ENCODE measurements at regions not wholly inside any gene's neighbourhood (a gene's known extent, or its start where the extent isn't known, plus 50 kb on each side); places are given as distances from the start of the nearest gene placed in this dataset.
"Not testable (repeated sequence)": the region's sequence is repeated elsewhere in the genome, so short reads cannot be mapped to it uniquely, and the experiment has no call there.

GRCh38 chrX:7343181-7343580 lies 195.2 kb upstream of the PUDP start:
- Histone ChIP-seq H3K27ac (no peak overlapping the region), H3K27me3 (no peaks in the 10 kb centered on the region), H3K36me3 (no peaks in the 10 kb centered on the region), H3K9me3 (no peaks in the 10 kb centered on the region), H3K4me3 (no peak overlapping the region), H3K4me1 (no peaks in the 10 kb centered on the region)
- TF ChIP-seq CTCF (IDR thresholded peaks at IDR 0.05) (no peak), POLR2A (IDR thresholded peaks at IDR 0.05) (no peak)
- intact Hi-C loops (cut with DNase I) = no loop called here
- no peak for DNase-seq
- ATAC-seq = no peak
- 95 to 100% (median 98%) methylated on average over 3 of the region's 3 CpGs for WGBS, 4 donors

GRCh38 chrX:7335816-7336362 lies 187.9 kb upstream of the PUDP start:
- ATAC-seq; H3K36me3 ChIP-seq; DNase-seq; intact Hi-C loops (cut with DNase I); H3K27me3 ChIP-seq; H3K4me3 ChIP-seq; H3K9me3 ChIP-seq; H3K27ac ChIP-seq; H3K4me1 ChIP-seq: not testable (repeated sequence)
- WGBS, 4 donors = 94 to 100% (median 97%) methylated on average over 2 of the region's 2 CpGs

GRCh38 chrX:7334253-7334935 lies 186.4 kb upstream of the PUDP start:
- Histone ChIP-seq H3K4me3 (no peak overlapping the region), H3K27me3 (no peaks in the 10 kb centered on the region), H3K4me1 (no peaks in the 10 kb centered on the region), H3K27ac (no peak overlapping the region), H3K9me3 (no peaks in the 10 kb centered on the region), H3K36me3 (peaks cover 0 to 3% (median 0%) of the 10 kb centered on the region in 9 donors)
- intact Hi-C loops (cut with DNase I) = no loop called here
- ATAC-seq = no peak
- TF ChIP-seq POLR2A (IDR thresholded peaks at IDR 0.05) (no peak), CTCF (IDR thresholded peaks at IDR 0.05) (no peak)
- no peak for DNase-seq
- 94 to 98% (median 95%) methylated on average over 5 of the region's 5 CpGs for WGBS, 4 donors

- H3K9me3 ChIP-seq = no peaks in the 10 kb centered on the region
- no peaks in the 10 kb centered on the region for H3K4me1 ChIP-seq
- WGBS, 4 donors = 82 to 90% (median 85%) methylated on average over 11 of the region's 11 CpGs
- intact Hi-C loops (cut with DNase I) = no loop called here
- no peaks in the 10 kb centered on the region for H3K27me3 ChIP-seq
- peaks cover 0 to 3% (median 0%) of the 10 kb centered on the region in 9 donors for H3K36me3 ChIP-seq
- peak in 1 of 4 donors; percentile 16 for ATAC-seq
- no peak overlapping the region for H3K4me3 ChIP-seq
- DNase-seq = no peak
- no peak overlapping the region for H3K27ac ChIP-seq
- no peak for TF ChIP-seq POLR2A (IDR thresholded peaks at IDR 0.05)
- no peak for TF ChIP-seq CTCF (IDR thresholded peaks at IDR 0.05)
Observed at GRCh38 chrX:7330971-7331746, 183.2 kb upstream of the PUDP start.
